ENCODE measurements at regions not wholly inside any gene's neighbourhood (a gene's known extent, or its start where the extent isn't known, plus 50 kb on each side); places are given as distances from the start of the nearest gene placed in this dataset.

DNA sequence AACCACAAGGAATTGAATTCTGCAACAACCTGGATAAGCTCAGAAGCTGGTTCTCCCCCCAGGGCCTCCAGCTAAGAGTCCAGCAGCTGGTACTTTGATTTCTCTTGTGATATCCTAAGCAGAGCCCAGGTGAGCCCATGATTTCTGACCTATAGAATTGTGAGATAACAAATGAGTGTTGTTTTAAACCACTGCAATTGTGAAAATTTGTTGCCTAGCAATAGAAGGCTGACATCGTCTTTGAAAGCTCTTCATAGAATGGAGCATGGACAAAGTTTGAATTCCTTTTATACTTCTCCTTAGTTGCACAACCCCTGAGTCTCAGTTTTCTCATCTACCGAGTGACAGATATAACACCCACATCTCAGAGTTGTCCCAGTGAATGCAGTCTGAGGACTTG is 129.9 kb downstream of the TEX36 start:
- TF ChIP-seq SIN3A (IDR thresholded peaks at IDR 0.05; ENCODE audit: low read depth, low read length) = no peak
- TF ChIP-seq, protein P1, sequence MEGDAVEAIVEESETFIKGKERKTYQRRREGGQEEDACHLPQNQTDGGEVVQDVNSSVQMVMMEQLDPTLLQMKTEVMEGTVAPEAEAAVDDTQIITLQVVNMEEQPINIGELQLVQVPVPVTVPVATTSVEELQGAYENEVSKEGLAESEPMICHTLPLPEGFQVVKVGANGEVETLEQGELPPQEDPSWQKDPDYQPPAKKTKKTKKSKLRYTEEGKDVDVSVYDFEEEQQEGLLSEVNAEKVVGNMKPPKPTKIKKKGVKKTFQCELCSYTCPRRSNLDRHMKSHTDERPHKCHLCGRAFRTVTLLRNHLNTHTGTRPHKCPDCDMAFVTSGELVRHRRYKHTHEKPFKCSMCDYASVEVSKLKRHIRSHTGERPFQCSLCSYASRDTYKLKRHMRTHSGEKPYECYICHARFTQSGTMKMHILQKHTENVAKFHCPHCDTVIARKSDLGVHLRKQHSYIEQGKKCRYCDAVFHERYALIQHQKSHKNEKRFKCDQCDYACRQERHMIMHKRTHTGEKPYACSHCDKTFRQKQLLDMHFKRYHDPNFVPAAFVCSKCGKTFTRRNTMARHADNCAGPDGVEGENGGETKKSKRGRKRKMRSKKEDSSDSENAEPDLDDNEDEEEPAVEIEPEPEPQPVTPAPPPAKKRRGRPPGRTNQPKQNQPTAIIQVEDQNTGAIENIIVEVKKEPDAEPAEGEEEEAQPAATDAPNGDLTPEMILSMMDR (IDR thresholded peaks at IDR 0.05 in 2 of 3, conservative IDR thresholded peaks at IDR 0.05 in 1 of 3; ENCODE audit: control insufficient read depth in 2 of 3, extremely low read depth in 1 of 3, insufficient read depth in 1 of 3, low read depth in 3 of 3, low read length in 3 of 3) = no peak
- no peak for TF ChIP-seq SMC3 (IDR thresholded peaks at IDR 0.05; ENCODE audit: borderline replicate concordance, low read length)
- TF ChIP-seq DPF2 (IDR thresholded peaks at IDR 0.05) = no peak
- TF ChIP-seq EP300 (IDR thresholded peaks at IDR 0.05; ENCODE audit: borderline replicate concordance in 1 of 2, control insufficient read depth in 1 of 2, low read depth in 2 of 2, low read length in 2 of 2) = no peak
- TF ChIP-seq RFX5 (IDR thresholded peaks at IDR 0.05; ENCODE audit: low read depth, low read length) = no peak
- TF ChIP-seq STAT3 (IDR thresholded peaks at IDR 0.05; ENCODE audit: low read depth, low read length) = no peak
- no peak for TF ChIP-seq POLR2A (IDR thresholded peaks at IDR 0.05; ENCODE audit: low read depth, low read length)
- no peak for TF ChIP-seq BCL11A (IDR thresholded peaks at IDR 0.05; ENCODE audit: low read depth, low read length)
- no peak for TF ChIP-seq ZZZ3 (IDR thresholded peaks at IDR 0.05; ENCODE audit: control insufficient read depth, insufficient read length, low read depth)
- TF ChIP-seq STAT1 (conservative IDR thresholded peaks at IDR 0.05) = no peak
- TF ChIP-seq RELA (IDR thresholded peaks at IDR 0.05; ENCODE audit: borderline replicate concordance, partially characterized antibody) = no peak
